Ovary (tissue), 7 donors: ENCODE measurements at regions not wholly inside any gene's neighbourhood (a gene's known extent, or its start where the extent isn't known, plus 50 kb on each side); places are given as distances from the start of the nearest gene placed in this dataset.

Experiments used
- DNase-seq, 5 donors: peaks; one replicate each; pipeline ENCODE4 v3.0.0-alpha.2; 2019 to 2020
- H3K27ac ChIP-seq, 2 donors: fragments of 200-600 bp; one replicate each; pipeline versions ENCODE4 v1.5.1 to v1.8.0; 2019 to 2022
- H3K27me3 ChIP-seq: fragments of 200-600 bp; one replicate; pipeline ENCODE4 v1.8.0; 2022
- H3K36me3 ChIP-seq: fragments of 200-600 bp; sonication (generic); one replicate; pipeline ENCODE4 v1.5.1; 2019
- H3K4me1 ChIP-seq: one replicate; pipeline ENCODE4 v1.8.1; 2013; ENCODE audit warnings: mild to moderate bottlenecking, moderate library complexity; ENCODE audit not compliant: insufficient read depth
- H3K4me3 ChIP-seq: fragments of 200-600 bp; sonication (generic); one replicate; pipeline ENCODE4 v1.5.1; 2017
- H3K9me3 ChIP-seq, 2 donors: fragments of 200-600 bp in 1 of 2; sonication (generic) in 1 of 2; one replicate each; pipeline versions ENCODE4 v1.5.1 to v1.8.1; 2013 to 2019; ENCODE audit warnings: mild to moderate bottlenecking in 1 of 2, moderate library complexity in 1 of 2
- CTCF ChIP-seq, 3 donors: fragments of 450-650 bp in 2 of 3; fragments of 200-600 bp in 1 of 3; IDR thresholded peaks; one replicate each; pipeline versions ENCODE4 v1.5.1 to v1.8.0; 2016 to 2022; ENCODE audit warnings: antibody characterized with exemption in 3 of 3, mild to moderate bottlenecking in 1 of 3
- EP300 ChIP-seq: sonication (generic); formaldehyde crosslinking; IDR thresholded peaks from one replicate; pipeline ENCODE4 v1.6.1; 2017; ENCODE audit warnings: antibody characterized with exemption
- POLR2A ChIP-seq: fragments of 450-650 bp; IDR thresholded peaks from one replicate; pipeline ENCODE4 v1.6.1; 2017; ENCODE audit warnings: antibody characterized with exemption, mild to moderate bottlenecking, moderate library complexity
- WGBS, 3 donors: extraction: QIAGEN DNeasy Blood & Tissue Kit in 1 of 3; methylation state at CpG; one replicate each; pipeline versions ENCODE4 v1.1.5 to v1.1.7; 2013 to 2017; 5-methylcytosine and 5-hydroxymethylcytosine counted together
- intact Hi-C, 4 donors: fragments of 100-400 bp; cut with DNase I; formaldehyde crosslinking; loops; one replicate each; pipeline versions ENCODE4 v1.11.0 to v1.15.1; 2022 to 2023
- donor health status: DM: no; HTN: no; CAD: no; lungs with moderate emphysema.
- donor health status: DM: no; HTN: no; CAD: no.
- donor health status: Bipolar disorder and iron deficiency.
- donor health status: DM: no; HTN: no; CAD: no.
- donor health status: DM: yes; HTN: yes; CAD: no.

GRCh38 chr4:72975488-72975784, 94.1 kb downstream of the COX18 start:
- no peak for DNase-seq
- intact Hi-C loops, result no loop called here
- H3K4me1 ChIP-seq, result no peaks in the 10 kb centered on the region

GRCh38 chr4:72974694-72975487, 94.6 kb downstream of the COX18 start:
- WGBS, 3 donors, result 57 to 67% (median 63%) methylated on average over 8 of the region's 8 CpGs
- no peak for DNase-seq
- Histone ChIP-seq H3K36me3 (no peaks in the 10 kb centered on the region), H3K27me3 (no peaks in the 10 kb centered on the region), H3K9me3 (no peaks in the 10 kb centered on the region), H3K4me1 (no peaks in the 10 kb centered on the region), H3K27ac (no peak overlapping the region), H3K4me3 (no peak overlapping the region)
- intact Hi-C loops, result no loop called here
- TF ChIP-seq POLR2A (no peak), EP300 (no peak), CTCF (IDR thresholded peaks at IDR 0.05) (no peak)

More at GRCh38 chr4:72975488-72975784, 94.1 kb downstream of the COX18 start:
- H3K27me3 ChIP-seq, result no peaks in the 10 kb centered on the region
- no peaks in the 10 kb centered on the region for H3K36me3 ChIP-seq
- TF ChIP-seq EP300, result no peak
- TF ChIP-seq POLR2A, result no peak
- TF ChIP-seq CTCF (IDR thresholded peaks at IDR 0.05), result no peak
- H3K27ac ChIP-seq, result no peak overlapping the region
- H3K9me3 ChIP-seq, result no peaks in the 10 kb centered on the region
- no peak overlapping the region for H3K4me3 ChIP-seq

- intact Hi-C loops, result no loop called here
- H3K4me1 ChIP-seq, result no peaks in the 10 kb centered on the region
- no peaks in the 10 kb centered on the region for H3K27me3 ChIP-seq
Observed at GRCh38 chr4:72971572-72971971, 97.9 kb downstream of the COX18 start.

GRCh38 chr4:72970756-72971155, 98.8 kb downstream of the COX18 start:
- no peak overlapping the region for H3K27ac ChIP-seq
- no peak for DNase-seq

More at GRCh38 chr4:72971572-72971971, 97.9 kb downstream of the COX18 start:
- 85 to 94% (median 88%) methylated on average over 3 of the region's 3 CpGs for WGBS, 3 donors
- DNase-seq, result no peak
- Histone ChIP-seq H3K9me3 (no peaks in the 10 kb centered on the region), H3K27ac (no peak overlapping the region), H3K4me3 (no peak overlapping the region), H3K36me3 (no peaks in the 10 kb centered on the region)
- TF ChIP-seq CTCF (IDR thresholded peaks at IDR 0.05) (no peak), POLR2A (no peak), EP300 (no peak)

More at GRCh38 chr4:72970756-72971155, 98.8 kb downstream of the COX18 start:
- Histone ChIP-seq H3K4me3 (no peak overlapping the region), H3K36me3 (no peaks in the 10 kb centered on the region), H3K4me1 (no peaks in the 10 kb centered on the region), H3K27me3 (no peaks in the 10 kb centered on the region), H3K9me3 (no peaks in the 10 kb centered on the region)
- TF ChIP-seq EP300 (no peak), POLR2A (no peak), CTCF (IDR thresholded peaks at IDR 0.05) (no peak)
- 91 to 92% (median 91%) methylated on average over 2 of the region's 2 CpGs for WGBS, 3 donors
- intact Hi-C loops, result no loop called here
